H9 (cell line): ENCODE measurements at regions not wholly inside any gene's neighbourhood (a gene's known extent, or its start where the extent isn't known, plus 50 kb on each side); places are given as distances from the start of the nearest gene placed in this dataset.

Source experiments
- DNase-seq: peaks from one replicate; pipeline ENCODE4 v3.0.0-alpha.2; 2017
- H2AFZ ChIP-seq: one replicate; pipeline ENCODE4 v1.6.1; 2013; ENCODE audit warnings: mild to moderate bottlenecking, low read length, control low read depth, moderate library complexity
- H2AK5ac ChIP-seq: 2 replicates; pipeline ENCODE4 v1.6.1; 2013; ENCODE audit warnings: low read length, control low read depth, mixed read lengths; ENCODE audit not compliant: insufficient read length
- H2BK120ac ChIP-seq: one replicate; pipeline ENCODE4 v1.6.1; 2013; ENCODE audit warnings: low read depth, mild to moderate bottlenecking, low read length, control low read depth, inconsistent platforms; ENCODE audit not compliant: poor library complexity, severe bottlenecking
- H2BK12ac ChIP-seq: 2 replicates; pipeline ENCODE4 v1.6.1; 2013; ENCODE audit warnings: low read length, control low read depth, mixed read lengths, low read depth; ENCODE audit not compliant: insufficient read length
- H2BK15ac ChIP-seq: 2 replicates; pipeline ENCODE4 v1.6.1; 2013; ENCODE audit warnings: low read depth, low read length, control low read depth
- H2BK20ac ChIP-seq: one replicate; pipeline ENCODE4 v1.6.1; 2013; ENCODE audit warnings: low read depth, mild to moderate bottlenecking, low read length, control low read depth, inconsistent platforms; ENCODE audit not compliant: poor library complexity, severe bottlenecking
- H2BK5ac ChIP-seq: 2 replicates; pipeline ENCODE4 v1.6.1; 2013; ENCODE audit warnings: low read length, control low read depth, mixed read lengths; ENCODE audit not compliant: insufficient read length
- H3K14ac ChIP-seq: 2 replicates; pipeline ENCODE4 v1.6.1; 2013; ENCODE audit warnings: low read length, control low read depth; ENCODE audit not compliant: insufficient read depth
- H3K18ac ChIP-seq: 2 replicates; pipeline ENCODE4 v1.6.1; 2013; ENCODE audit warnings: low read depth, mild to moderate bottlenecking, mixed read lengths, low read length, control low read depth; ENCODE audit not compliant: insufficient read length
- H3K23ac ChIP-seq: 2 replicates; pipeline ENCODE4 v1.6.1; 2013; ENCODE audit warnings: low read length, control low read depth, mixed read lengths, low read depth; ENCODE audit not compliant: insufficient read length
- H3K23me2 ChIP-seq: 2 replicates; pipeline ENCODE4 v1.6.1; 2013; ENCODE audit warnings: low read depth, mild to moderate bottlenecking, mixed read lengths, low read length, control low read depth; ENCODE audit not compliant: insufficient read length, poor library complexity, severe bottlenecking
- H3K27ac ChIP-seq: 2 replicates; pipeline ENCODE4 v1.5.1; 2013; ENCODE audit warnings: low read length, control low read depth, mixed read lengths, low read depth; ENCODE audit not compliant: insufficient read length
- H3K27me3 ChIP-seq: 2 replicates; pipeline ENCODE4 v1.6.1; 2013; ENCODE audit warnings: low read length, control low read depth, inconsistent platforms; ENCODE audit not compliant: insufficient read depth
- H3K4ac ChIP-seq: 2 replicates; pipeline ENCODE4 v1.6.1; 2013; ENCODE audit warnings: low read depth, mild to moderate bottlenecking, control low read depth, inconsistent platforms, low read length, moderate library complexity
- H3K4me1 ChIP-seq: 2 replicates; pipeline ENCODE4 v1.6.1; 2013; ENCODE audit warnings: low read length, control low read depth, inconsistent platforms; ENCODE audit not compliant: insufficient read depth
- H3K4me2 ChIP-seq: 2 replicates; pipeline ENCODE4 v1.6.1; 2013; ENCODE audit warnings: low read length, control low read depth, mixed read lengths; ENCODE audit not compliant: insufficient read length, insufficient read depth
- H3K56ac ChIP-seq: 2 replicates; pipeline ENCODE4 v1.6.1; 2013; ENCODE audit warnings: low read depth, mild to moderate bottlenecking, mixed read lengths, low read length, control low read depth; ENCODE audit not compliant: insufficient read length
- H3K79me1 ChIP-seq: 2 replicates; pipeline ENCODE4 v1.6.1; 2013; ENCODE audit warnings: low read depth, mild to moderate bottlenecking, moderate library complexity, low read length, control low read depth, inconsistent platforms; ENCODE audit not compliant: insufficient read depth, poor library complexity, severe bottlenecking
- H3K79me2 ChIP-seq: 2 replicates; pipeline ENCODE4 v1.6.1; 2013; ENCODE audit warnings: low read length, control low read depth, inconsistent platforms; ENCODE audit not compliant: insufficient read depth
- H3K9ac ChIP-seq: 2 replicates; pipeline ENCODE4 v1.6.1; 2013; ENCODE audit warnings: low read length, control low read depth, mixed read lengths; ENCODE audit not compliant: insufficient read length; ENCODE audit errors: extremely low read depth
- H3K9me3 ChIP-seq: one replicate; pipeline ENCODE4 v1.6.1; 2013; ENCODE audit warnings: low read depth, low read length, inconsistent platforms; ENCODE audit not compliant: control insufficient read depth
- H3T11ph ChIP-seq: one replicate; pipeline ENCODE4 v1.6.1; 2013; ENCODE audit warnings: mild to moderate bottlenecking, low read length, control low read depth, inconsistent platforms
- H4K20me1 ChIP-seq: one replicate; pipeline ENCODE4 v1.6.1; 2013; ENCODE audit not compliant: control insufficient read depth, insufficient read length, insufficient read depth
- H4K5ac ChIP-seq: 2 replicates; pipeline ENCODE4 v1.6.1; 2013; ENCODE audit warnings: low read depth, mild to moderate bottlenecking, mixed read lengths, low read length, control low read depth; ENCODE audit not compliant: insufficient read length
- H4K8ac ChIP-seq: replicated peaks from 2 replicates; pipeline ENCODE4 v1.6.1; 2013; ENCODE audit warnings: low read length, control low read depth, mixed read lengths, low read depth; ENCODE audit not compliant: insufficient read length
- H4K91ac ChIP-seq: 2 replicates; pipeline ENCODE4 v1.6.1; 2013; ENCODE audit warnings: low read depth, mild to moderate bottlenecking, moderate library complexity, mixed read lengths, low read length, control low read depth; ENCODE audit not compliant: insufficient read length
- H3K27ac Mint-ChIP-seq, 3 experiments: 2 replicates in 2 of 3; 3 replicates in 1 of 3; pipeline ENCODE4 v1.8.0; 2020 to 2021; ENCODE audit warnings: mixed read lengths in 3 of 3, mild to moderate bottlenecking in 1 of 3, moderate library complexity in 1 of 3
- H3K27me3 Mint-ChIP-seq: 2 replicates; pipeline ENCODE4 v1.8.0; 2021; ENCODE audit warnings: low read depth, mild to moderate bottlenecking, moderate library complexity, mixed read lengths
- H3K36me3 Mint-ChIP-seq, 3 experiments: 2 replicates in 2 of 3; 3 replicates in 1 of 3; pipeline ENCODE4 v1.8.0; 2020 to 2021; ENCODE audit warnings: low read depth in 3 of 3, mixed read lengths in 3 of 3; ENCODE audit not compliant: insufficient read depth in 1 of 3
- H3K4me1 Mint-ChIP-seq, 2 experiments: 2 replicates each; pipeline ENCODE4 v1.8.0; 2020; ENCODE audit warnings: mixed read lengths in 2 of 2
- H3K4me3 Mint-ChIP-seq, 2 experiments: 2 replicates in 1 of 2; 3 replicates in 1 of 2; pipeline ENCODE4 v1.8.0; 2020 to 2021; ENCODE audit warnings: mild to moderate bottlenecking in 2 of 2, mixed read lengths in 2 of 2, moderate library complexity in 1 of 2
- H3K9me3 Mint-ChIP-seq, 2 experiments: 2 replicates in 1 of 2; 3 replicates in 1 of 2; pipeline ENCODE4 v1.8.0; 2020; ENCODE audit warnings: mild to moderate bottlenecking in 2 of 2, mixed read lengths in 2 of 2, moderate library complexity in 1 of 2
- WGBS: extraction: QIAGEN DNeasy Blood & Tissue Kit; methylation state at CpG from one replicate; pipeline ENCODE4 v1.1.7; 2013; ENCODE audit warnings: missing lambda C conversion rate, low lambda C conversion rate, mixed read lengths; ENCODE audit not compliant: insufficient read length; ENCODE audit errors: extremely low coverage; 5-methylcytosine and 5-hydroxymethylcytosine counted together
- TF ChIP-seq, protein P1 (sequence below): fragments of 200-600 bp; sonication (generic); conservative IDR thresholded peaks from 3 replicates; pipeline ENCODE4 v1.8.0; 2021; ENCODE audit warnings: antibody characterized with exemption, mild to moderate bottlenecking

DNA sequence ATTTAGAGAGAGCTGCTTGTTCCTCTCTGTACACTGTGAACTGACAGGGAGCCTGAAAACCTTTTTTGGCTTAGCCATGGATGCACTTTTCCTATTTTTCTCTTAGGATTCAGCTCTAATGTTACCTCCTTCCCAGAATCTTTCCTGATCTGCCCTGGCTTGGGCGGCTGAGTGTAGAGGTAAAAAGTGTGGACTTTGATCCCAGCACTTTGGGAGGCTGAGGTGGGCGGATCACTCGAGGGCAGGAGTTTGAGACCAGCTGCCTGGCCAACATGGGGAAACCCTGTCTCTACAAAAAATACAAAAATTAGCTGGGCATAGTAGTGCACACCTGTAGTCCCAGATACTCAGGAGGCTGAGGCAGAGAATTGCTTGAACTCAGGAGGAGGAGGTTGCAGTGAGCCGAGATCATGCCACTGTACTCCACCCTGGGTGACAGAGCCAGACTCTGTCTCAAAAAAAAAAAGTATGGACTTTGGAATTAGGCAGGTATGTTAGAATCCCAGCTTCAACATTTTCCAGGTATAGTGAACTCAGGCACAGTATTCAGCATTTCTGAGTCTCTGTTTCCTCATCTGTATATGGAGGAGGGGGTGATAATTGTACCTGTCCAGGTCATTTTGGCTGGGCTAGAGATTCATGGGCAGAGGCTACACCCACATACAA lies 212.5 kb upstream of the EEF2KMT start:
- Histone ChIP-seq H4K5ac (no peak overlapping the region), H2BK15ac (no peak overlapping the region), H4K20me1 (no peaks in the 10 kb centered on the region), H3T11ph (no peak overlapping the region), H3K27ac (no peak overlapping the region), H2BK5ac (no peak overlapping the region), H3K56ac (no peak overlapping the region), H2BK12ac (no peak overlapping the region), H4K91ac (no peak overlapping the region), H3K23ac (no peak overlapping the region), H2BK120ac (no peak overlapping the region), H3K9me3 (no peaks in the 10 kb centered on the region), H3K18ac (no peak overlapping the region), H3K14ac (no peak overlapping the region), H3K79me1 (no peaks in the 10 kb centered on the region), H3K27me3 (no peaks in the 10 kb centered on the region), H2AFZ (no peak overlapping the region), H3K79me2 (no peaks in the 10 kb centered on the region), H3K4me1 (no peaks in the 10 kb centered on the region), H4K8ac (no peak overlapping the region), H2BK20ac (no peak overlapping the region), H3K4ac (no peak overlapping the region), H3K9ac (no peak overlapping the region), H3K4me2 (no peak overlapping the region), H2AK5ac (no peak overlapping the region), H3K23me2 (no peaks in the 10 kb centered on the region)
- TF ChIP-seq, protein P1, sequence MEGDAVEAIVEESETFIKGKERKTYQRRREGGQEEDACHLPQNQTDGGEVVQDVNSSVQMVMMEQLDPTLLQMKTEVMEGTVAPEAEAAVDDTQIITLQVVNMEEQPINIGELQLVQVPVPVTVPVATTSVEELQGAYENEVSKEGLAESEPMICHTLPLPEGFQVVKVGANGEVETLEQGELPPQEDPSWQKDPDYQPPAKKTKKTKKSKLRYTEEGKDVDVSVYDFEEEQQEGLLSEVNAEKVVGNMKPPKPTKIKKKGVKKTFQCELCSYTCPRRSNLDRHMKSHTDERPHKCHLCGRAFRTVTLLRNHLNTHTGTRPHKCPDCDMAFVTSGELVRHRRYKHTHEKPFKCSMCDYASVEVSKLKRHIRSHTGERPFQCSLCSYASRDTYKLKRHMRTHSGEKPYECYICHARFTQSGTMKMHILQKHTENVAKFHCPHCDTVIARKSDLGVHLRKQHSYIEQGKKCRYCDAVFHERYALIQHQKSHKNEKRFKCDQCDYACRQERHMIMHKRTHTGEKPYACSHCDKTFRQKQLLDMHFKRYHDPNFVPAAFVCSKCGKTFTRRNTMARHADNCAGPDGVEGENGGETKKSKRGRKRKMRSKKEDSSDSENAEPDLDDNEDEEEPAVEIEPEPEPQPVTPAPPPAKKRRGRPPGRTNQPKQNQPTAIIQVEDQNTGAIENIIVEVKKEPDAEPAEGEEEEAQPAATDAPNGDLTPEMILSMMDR = no peak
- H3K27me3 Mint-ChIP-seq = no peaks in the 10 kb centered on the region; the same call in 1 of the 2 replicates
- WGBS = no CpG with 5 or more reads among the region's 4 CpGs
- H3K4me1 Mint-ChIP-seq = peaks cover 0 to 6% of the 10 kb centered on the region in 2 experiments; a peak in 2 of 4 replicates
- peaks cover 0 to 2% of the 10 kb centered on the region in 2 experiments; a peak in 2 of 5 replicates for H3K9me3 Mint-ChIP-seq
- H3K4me3 Mint-ChIP-seq = no peak overlapping the region
- H3K27ac Mint-ChIP-seq = no peak overlapping the region; a peak in 1 of 7 replicates
- H3K36me3 Mint-ChIP-seq = peaks cover 0 to 3% (median 0%) of the 10 kb centered on the region in 3 experiments; a peak in 2 of 7 replicates
- no peak for DNase-seq
